GM19397 (cell line): ENCODE measurements at regions not wholly inside any gene's neighbourhood (a gene's known extent, or its start where the extent isn't known, plus 50 kb on each side); places are given as distances from the start of the nearest gene placed in this dataset.

Source experiments
- ATAC-seq: cut with Tn5 transposase; IDR thresholded peaks from one replicate; pipeline ENCODE4 v1.9.1; 2021; ENCODE audit warnings: mild to moderate bottlenecking, moderate library complexity; ENCODE audit not compliant: unreplicated experiment

GRCh38 chr14:87186737-87187136 is 806.2 kb downstream of the GALC start:
- ATAC-seq = no peak

GRCh38 chr14:87185961-87186560 is 806.9 kb downstream of the GALC start:
- ATAC-seq = no peak

GRCh38 chr14:87184180-87184579 is 808.8 kb downstream of the GALC start:
- ATAC-seq = no peak

- no peak for ATAC-seq
Measured at GRCh38 chr14:87181288-87181687, 811.7 kb downstream of the GALC start.

GRCh38 chr14:87179936-87180335 is 813.0 kb downstream of the GALC start:
- no peak for ATAC-seq

- no peak for ATAC-seq
Measured at GRCh38 chr14:87178277-87178676, 814.7 kb downstream of the GALC start.

- ATAC-seq = no peak
Measured at GRCh38 chr14:87175175-87175574, 817.8 kb downstream of the GALC start.

GRCh38 chr14:87171141-87171540 is 821.8 kb downstream of the GALC start:
- ATAC-seq = no peak

GRCh38 chr14:87170179-87170578 is 822.8 kb downstream of the GALC start:
- ATAC-seq = no peak

- no peak for ATAC-seq
Measured at GRCh38 chr14:87169362-87169761, 823.6 kb downstream of the GALC start.

- no peak for ATAC-seq
Measured at GRCh38 chr14:87161502-87161901, 831.5 kb downstream of the GALC start.

GRCh38 chr14:87160989-87161388 is 832.0 kb downstream of the GALC start:
- ATAC-seq = no peak

- no peak for ATAC-seq
Measured at GRCh38 chr14:87158283-87158682, 834.7 kb downstream of the GALC start.

GRCh38 chr14:87156878-87157277 is 836.1 kb downstream of the GALC start:
- no peak for ATAC-seq

- no peak for ATAC-seq
Measured at GRCh38 chr14:87155856-87156488, 837.0 kb downstream of the GALC start.

- ATAC-seq = no peak
Measured at GRCh38 chr14:87153901-87154300, 839.1 kb downstream of the GALC start.

- no peak for ATAC-seq
Measured at GRCh38 chr14:87153391-87153790, 839.6 kb downstream of the GALC start.

- ATAC-seq = no peak
Measured at GRCh38 chr14:87152693-87153092, 840.3 kb downstream of the GALC start.

- no peak for ATAC-seq
Measured at GRCh38 chr14:87149583-87150354, 843.2 kb downstream of the GALC start.

GRCh38 chr14:87148655-87149054 is 844.3 kb downstream of the GALC start:
- no peak for ATAC-seq

GRCh38 chr14:87142551-87143211 is 850.3 kb downstream of the GALC start:
- ATAC-seq = no peak

GRCh38 chr14:87141801-87142200 is 851.2 kb downstream of the GALC start:
- ATAC-seq = no peak
